Stimulated activated naive CD8-positive, alpha-beta T cell treated with anti-CD3 and anti-CD28 coated beads, Interleukin-15, Interleukin-2, amounts not matched to agents 100 ng/mL and 50 ng/mL, for 24 hours (primary cell): ENCODE measurements at regions not wholly inside any gene's neighbourhood (a gene's known extent, or its start where the extent isn't known, plus 50 kb on each side); places are given as distances from the start of the nearest gene placed in this dataset.

Experiments used
- H3K27ac Mint-ChIP-seq: one replicate; pipeline ENCODE4 v1.8.0; 2021; ENCODE audit warnings: mild to moderate bottlenecking, mixed read lengths
- H3K27me3 Mint-ChIP-seq: one replicate; pipeline ENCODE4 v1.8.0; 2021; ENCODE audit warnings: mixed read lengths
- H3K36me3 Mint-ChIP-seq: one replicate; pipeline ENCODE4 v1.8.0; 2021; ENCODE audit warnings: low read depth, mixed read lengths
- H3K4me1 Mint-ChIP-seq: one replicate; pipeline ENCODE4 v1.8.0; 2021; ENCODE audit warnings: low read depth, mixed read lengths
- H3K4me3 Mint-ChIP-seq: one replicate; pipeline ENCODE4 v1.8.0; 2021; ENCODE audit warnings: mild to moderate bottlenecking, mixed read lengths
- H3K9me3 Mint-ChIP-seq: one replicate; pipeline ENCODE4 v1.8.0; 2021; ENCODE audit warnings: mixed read lengths

DNA sequence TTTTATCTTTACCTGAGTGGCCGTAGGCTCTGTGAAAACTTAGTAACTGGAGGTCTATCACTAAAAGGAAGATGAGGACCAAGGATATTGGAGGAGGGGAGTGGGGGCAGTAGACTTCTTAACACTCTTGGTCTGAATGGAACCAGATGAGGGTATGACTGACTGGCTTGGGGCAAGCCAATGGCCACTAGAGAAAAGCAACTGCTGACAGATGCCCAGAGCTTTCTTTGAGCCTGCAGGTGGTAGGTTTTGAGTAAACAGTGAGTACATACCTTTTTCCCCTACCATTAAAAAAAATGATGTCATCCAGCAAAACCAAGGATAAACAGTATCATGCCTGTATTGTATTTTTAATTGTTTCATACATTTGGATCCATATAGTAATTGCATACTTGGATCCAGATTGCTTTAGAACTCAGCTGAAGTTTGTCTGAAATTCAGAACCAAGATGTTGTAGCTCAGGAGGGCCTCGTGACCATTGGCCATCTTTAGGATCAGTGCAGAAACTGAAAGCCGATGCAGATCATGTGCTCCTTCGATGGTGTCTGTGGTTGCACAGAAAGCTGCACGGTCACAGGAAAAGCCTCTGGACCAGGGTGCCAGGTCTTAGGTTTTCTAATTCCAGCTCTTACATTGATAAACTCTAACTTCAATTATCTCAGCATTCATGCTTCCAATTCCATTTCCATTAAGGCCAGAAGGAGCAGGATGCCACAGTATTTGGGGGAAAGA is 131.0 kb downstream of the PDGFRA start:
- no peak overlapping the region for H3K27ac Mint-ChIP-seq

DNA sequence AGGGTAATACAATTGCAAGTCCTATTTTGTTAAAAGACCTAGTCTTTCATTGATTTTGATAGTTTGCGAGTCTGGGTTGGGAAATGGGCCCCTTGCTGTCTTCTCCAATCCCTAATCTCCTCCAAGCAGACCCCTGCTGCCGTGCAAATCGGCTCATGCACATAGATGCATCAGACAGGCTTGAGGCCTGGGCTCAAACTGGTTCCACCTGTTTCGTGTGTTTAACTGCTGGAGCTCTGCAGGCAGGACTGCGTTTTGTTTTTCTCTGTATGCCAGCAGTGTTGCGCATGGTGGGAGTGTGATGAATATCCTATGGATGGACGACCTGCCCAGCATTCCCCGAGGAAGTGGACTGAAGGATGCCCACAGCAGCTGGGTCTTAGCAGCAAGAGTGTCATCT is 133.9 kb downstream of the PDGFRA start:
- no peak overlapping the region for H3K4me3 Mint-ChIP-seq
- H3K27ac Mint-ChIP-seq = no peak overlapping the region
- no peaks in the 10 kb centered on the region for H3K4me1 Mint-ChIP-seq
- no peaks in the 10 kb centered on the region for H3K36me3 Mint-ChIP-seq
- no peaks in the 10 kb centered on the region for H3K9me3 Mint-ChIP-seq
- peaks cover 4% of the 10 kb centered on the region for H3K27me3 Mint-ChIP-seq

More for the DNA sequence above, 131.0 kb downstream of the PDGFRA start:
- Mint-ChIP-seq H3K4me1 (no peaks in the 10 kb centered on the region), H3K4me3 (no peak overlapping the region), H3K9me3 (no peaks in the 10 kb centered on the region), H3K27me3 (peaks cover 2% of the 10 kb centered on the region), H3K36me3 (no peaks in the 10 kb centered on the region)

DNA sequence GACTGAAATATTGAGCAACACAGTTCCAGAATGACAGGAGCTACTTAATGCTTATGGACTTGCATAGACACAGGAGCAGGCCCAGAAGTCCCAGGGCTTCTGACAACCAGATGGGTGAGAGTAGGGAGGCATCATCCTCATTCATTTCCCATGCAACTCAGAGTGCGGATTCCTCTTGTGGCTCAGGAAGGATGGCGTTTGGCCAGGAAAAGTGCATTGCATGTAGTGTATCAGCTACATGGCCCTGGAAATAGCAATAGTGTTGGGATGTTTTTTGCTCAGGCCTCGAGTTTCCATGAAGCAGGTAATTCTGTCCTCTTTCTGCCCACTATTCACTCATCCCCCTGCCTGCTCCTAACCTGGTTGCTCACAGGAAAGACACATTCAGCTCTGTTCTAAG is 136.6 kb downstream of the PDGFRA start:
- Mint-ChIP-seq H3K9me3 (no peaks in the 10 kb centered on the region), H3K36me3 (no peaks in the 10 kb centered on the region), H3K27ac (no peak overlapping the region), H3K27me3 (peaks cover 11% of the 10 kb centered on the region), H3K4me3 (no peak overlapping the region), H3K4me1 (no peaks in the 10 kb centered on the region)

DNA sequence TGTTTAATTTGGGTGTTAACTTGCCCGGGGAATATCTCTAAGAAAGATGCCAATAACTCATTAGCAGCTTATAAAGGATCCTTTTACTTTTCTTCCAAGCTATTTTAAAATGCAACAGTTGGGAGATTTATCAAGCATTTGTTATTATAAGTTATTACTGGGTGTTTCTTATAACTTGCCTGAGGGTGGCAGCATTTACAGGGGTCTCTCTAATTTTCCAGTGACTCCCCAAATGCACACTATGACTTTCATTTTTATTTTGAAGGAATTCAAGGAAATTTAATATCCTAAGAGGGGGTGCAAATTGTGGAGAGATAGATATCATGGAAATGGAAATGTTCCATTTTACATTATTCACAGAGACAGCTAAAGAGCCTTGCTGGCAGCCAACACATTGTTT is 138.0 kb downstream of the PDGFRA start:
- Mint-ChIP-seq H3K4me3 (no peak overlapping the region), H3K4me1 (no peaks in the 10 kb centered on the region), H3K36me3 (no peaks in the 10 kb centered on the region), H3K27me3 (peaks cover 9% of the 10 kb centered on the region), H3K9me3 (peaks cover 2% of the 10 kb centered on the region), H3K27ac (no peak overlapping the region)

DNA sequence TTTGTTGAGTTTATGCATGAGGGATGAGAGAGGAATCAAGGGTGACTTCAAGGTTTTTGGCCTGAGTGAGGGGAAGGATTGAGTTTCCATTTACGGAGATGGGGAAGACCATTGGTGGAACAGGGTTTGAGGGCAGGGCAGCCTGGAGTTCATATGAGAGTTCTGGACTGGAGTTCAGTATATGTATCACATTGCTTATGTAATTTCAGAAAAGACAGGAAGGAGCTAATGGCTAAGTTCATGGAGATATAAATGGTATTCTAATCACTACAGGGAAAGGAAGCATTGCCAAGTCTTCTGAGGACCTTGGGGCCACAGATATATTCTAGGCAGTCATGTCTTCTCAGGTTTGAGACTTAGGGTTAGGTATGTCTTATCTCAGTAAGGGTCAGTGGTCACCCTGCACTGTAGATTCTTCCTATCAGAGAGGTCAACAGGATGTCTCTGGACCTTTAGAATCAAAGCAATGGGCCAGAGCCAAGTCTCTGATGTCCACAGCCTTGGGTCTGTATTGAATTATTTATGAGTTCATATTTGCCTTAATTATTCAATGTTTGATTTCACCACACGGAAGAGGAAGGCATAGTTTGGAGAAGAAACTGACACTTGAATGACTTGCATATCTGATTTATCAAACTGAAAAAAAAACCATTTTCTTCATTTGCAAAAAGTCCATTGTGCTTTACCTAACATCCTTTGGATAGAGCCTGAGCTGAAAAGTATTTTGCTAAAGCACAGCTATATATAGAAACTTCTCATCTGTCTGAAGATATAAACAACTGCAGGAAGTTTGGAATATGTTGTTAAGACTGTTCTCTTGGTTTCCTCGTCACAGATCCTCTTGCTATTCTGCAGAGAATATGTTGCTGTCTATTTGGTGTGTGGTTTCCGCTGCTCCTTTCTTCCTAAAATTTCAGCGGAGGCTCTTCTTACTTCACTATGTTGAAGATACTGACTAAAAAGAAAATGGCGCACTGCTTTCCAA is 139.5 kb downstream of the PDGFRA start:
- H3K4me1 Mint-ChIP-seq = no peaks in the 10 kb centered on the region
- H3K36me3 Mint-ChIP-seq = no peaks in the 10 kb centered on the region

DNA sequence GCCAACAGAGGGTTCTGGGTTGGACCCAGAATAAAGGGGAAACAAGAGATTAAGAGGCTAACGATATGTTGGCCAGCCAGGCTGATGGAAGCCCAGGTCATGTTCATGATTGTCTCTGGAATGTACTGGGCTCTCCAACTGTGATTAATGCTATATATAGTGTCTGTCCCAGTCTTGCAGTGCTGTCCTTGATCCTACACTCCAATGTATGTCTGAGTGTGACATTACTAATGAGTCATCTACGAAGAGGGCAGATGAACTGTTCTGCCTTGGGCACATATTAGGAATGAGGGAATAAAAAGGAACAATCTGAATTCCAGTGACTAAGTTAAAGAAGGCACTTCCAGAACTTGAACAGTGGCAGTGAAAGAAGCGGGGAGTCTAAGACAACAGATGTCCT is 142.1 kb downstream of the PDGFRA start:
- Mint-ChIP-seq H3K36me3 (no peaks in the 10 kb centered on the region), H3K27me3 (peaks cover 11% of the 10 kb centered on the region), H3K9me3 (peaks cover 4% of the 10 kb centered on the region), H3K27ac (no peak overlapping the region), H3K4me1 (no peaks in the 10 kb centered on the region), H3K4me3 (no peak overlapping the region)

More for the DNA sequence above, 139.5 kb downstream of the PDGFRA start:
- Mint-ChIP-seq H3K4me3 (no peak overlapping the region), H3K9me3 (peaks cover 4% of the 10 kb centered on the region), H3K27ac (no peak overlapping the region), H3K27me3 (peaks cover 11% of the 10 kb centered on the region)

DNA sequence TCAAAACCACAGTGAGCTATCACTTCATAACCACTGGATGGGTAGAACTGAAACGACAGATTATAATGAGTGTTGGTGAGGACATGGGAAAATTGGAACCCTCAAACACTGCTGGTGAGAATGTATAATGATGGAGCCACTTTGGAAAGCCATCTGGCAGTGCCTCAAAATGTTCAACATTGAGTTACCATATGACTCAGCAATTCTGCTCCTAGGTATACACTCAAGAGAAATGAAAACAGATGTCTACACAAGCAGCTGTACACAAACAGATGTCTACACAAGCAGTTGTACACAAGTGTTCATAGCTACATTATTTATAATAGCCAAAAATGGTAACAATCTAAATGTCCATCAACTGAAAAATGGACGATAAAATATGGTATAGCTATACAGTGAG is 143.9 kb downstream of the PDGFRA start:
- Mint-ChIP-seq H3K27ac (no peak overlapping the region), H3K4me3 (no peak overlapping the region), H3K9me3 (peaks cover 4% of the 10 kb centered on the region)

DNA sequence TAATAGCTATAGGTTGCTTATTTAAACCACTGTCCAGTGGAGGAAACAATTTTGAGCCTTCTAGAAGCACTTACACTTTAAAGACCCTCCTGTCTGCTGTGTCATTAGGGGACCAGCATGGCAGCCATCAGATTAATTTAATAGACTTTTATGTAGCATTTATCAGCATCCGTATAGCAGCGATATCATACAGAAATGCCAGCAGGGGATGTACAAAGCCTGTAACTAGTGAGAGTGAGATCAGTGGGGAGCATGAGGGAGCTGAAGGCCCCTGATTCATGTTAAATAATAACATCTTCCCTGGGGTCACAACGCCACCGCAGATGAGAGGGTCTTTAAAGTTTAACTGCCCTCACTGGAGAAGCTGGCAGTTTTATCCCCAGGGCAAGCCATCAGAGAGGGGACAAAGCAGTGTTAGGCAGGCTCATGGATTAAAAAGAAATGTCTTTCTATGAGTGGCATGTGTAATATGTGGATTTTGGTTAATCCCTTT is 144.7 kb downstream of the PDGFRA start:
- H3K27me3 Mint-ChIP-seq = peaks cover 7% of the 10 kb centered on the region
- peaks cover 4% of the 10 kb centered on the region for H3K9me3 Mint-ChIP-seq
- H3K4me3 Mint-ChIP-seq = no peak overlapping the region
- no peaks in the 10 kb centered on the region for H3K36me3 Mint-ChIP-seq
- H3K4me1 Mint-ChIP-seq = no peaks in the 10 kb centered on the region
- no peak overlapping the region for H3K27ac Mint-ChIP-seq

More for the DNA sequence above, 143.9 kb downstream of the PDGFRA start:
- Mint-ChIP-seq H3K4me1 (no peaks in the 10 kb centered on the region), H3K36me3 (no peaks in the 10 kb centered on the region), H3K27me3 (peaks cover 10% of the 10 kb centered on the region)

DNA sequence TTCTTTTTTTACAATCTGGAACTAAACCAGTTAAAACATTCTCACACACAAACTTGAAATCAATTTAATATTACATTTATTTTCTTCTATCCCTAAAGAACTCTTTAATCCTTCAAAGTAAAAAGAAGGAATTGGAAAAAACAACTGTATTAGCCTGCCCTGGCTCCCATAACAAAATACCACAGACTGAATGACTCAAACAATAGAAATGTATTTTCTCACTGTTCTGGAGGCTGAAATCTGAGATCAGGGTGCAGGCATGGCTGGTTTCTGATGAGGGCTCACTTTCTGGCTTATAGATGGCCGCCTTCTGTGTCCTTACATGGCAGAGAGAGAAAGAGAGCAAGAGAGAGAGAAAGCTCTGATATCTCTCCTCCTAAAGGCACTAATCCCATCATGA is 149.4 kb downstream of the PDGFRA start:
- Mint-ChIP-seq H3K27me3 (no peaks in the 10 kb centered on the region), H3K4me3 (no peak overlapping the region), H3K36me3 (no peaks in the 10 kb centered on the region), H3K4me1 (no peaks in the 10 kb centered on the region), H3K9me3 (no peaks in the 10 kb centered on the region), H3K27ac (no peak overlapping the region)

DNA sequence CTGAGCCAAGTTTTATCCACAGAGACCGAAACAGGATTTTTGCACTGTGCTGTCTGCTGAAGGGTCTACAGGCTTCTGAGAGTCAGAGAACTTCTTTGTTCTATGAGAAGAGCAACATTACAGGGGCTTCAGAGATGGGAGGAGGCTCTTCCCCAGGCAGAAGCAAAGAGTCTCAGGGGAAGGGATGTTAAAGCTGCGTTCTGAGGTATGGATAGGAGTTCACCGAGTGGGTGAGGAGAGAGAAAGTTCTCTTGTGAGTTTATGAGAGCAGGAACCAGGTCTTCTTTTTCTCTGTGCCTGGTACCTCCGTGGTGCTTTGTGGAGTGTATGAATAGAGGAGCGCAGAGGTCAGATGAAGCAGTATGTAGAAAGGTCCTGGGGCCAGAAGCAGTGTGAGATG is 155.1 kb downstream of the PDGFRA start:
- Mint-ChIP-seq H3K9me3 (peaks cover 4% of the 10 kb centered on the region), H3K27ac (no peak overlapping the region), H3K4me3 (no peak overlapping the region), H3K4me1 (no peaks in the 10 kb centered on the region), H3K36me3 (no peaks in the 10 kb centered on the region), H3K27me3 (no peaks in the 10 kb centered on the region)

DNA sequence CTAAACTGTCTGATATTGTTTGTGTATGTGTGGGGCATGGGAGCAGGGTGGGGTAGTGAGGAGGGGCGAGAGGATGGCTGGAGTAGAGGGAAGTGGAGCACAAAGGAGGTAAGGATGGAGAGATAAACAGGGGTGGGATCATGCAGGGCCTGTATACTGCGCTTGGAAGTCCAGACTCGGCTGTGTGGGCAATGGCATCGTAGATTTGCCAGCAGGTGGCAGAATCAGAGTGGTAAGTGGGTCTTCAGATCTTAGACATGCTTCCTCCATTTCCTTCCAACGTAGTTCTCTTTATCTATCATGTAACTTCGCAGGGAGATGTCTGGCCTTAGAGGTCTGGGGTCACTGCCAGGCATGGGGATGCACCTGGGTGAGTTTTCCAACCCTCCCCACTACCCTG is 155.5 kb downstream of the PDGFRA start:
- no peaks in the 10 kb centered on the region for H3K4me1 Mint-ChIP-seq
- H3K4me3 Mint-ChIP-seq = no peak overlapping the region
- H3K9me3 Mint-ChIP-seq = peaks cover 4% of the 10 kb centered on the region
- H3K27ac Mint-ChIP-seq = no peak overlapping the region
- H3K36me3 Mint-ChIP-seq = no peaks in the 10 kb centered on the region
- H3K27me3 Mint-ChIP-seq = no peaks in the 10 kb centered on the region

DNA sequence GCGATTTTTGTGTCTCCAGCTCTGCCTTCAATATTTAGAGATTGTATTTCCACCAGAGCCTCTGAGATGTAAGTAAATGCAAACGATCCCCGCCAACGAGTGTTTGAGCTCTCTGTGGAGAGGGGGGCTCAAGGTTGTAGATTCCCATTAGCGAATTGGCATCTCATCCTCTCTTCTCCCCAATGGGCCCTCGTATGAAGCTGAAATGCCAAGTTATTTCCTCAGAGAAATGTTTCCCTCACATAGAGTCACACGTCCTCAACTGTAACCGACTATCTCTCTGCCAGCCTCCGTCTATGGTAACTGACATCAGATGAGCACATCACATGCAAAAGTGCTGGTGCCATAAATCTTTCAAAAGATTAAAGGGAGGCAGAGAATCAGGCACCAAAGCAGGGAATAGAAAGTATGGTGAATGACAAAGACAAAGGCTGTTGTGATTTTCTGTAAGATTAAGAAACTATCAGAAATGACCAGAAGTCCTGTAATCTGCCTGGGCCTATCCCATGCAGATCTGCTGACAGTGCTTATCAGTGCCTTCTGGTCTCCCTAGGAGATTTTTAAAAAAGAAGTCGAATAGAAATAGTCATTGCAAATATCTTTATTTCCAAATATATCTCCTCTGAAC is 157.1 kb downstream of the PDGFRA start:
- Mint-ChIP-seq H3K36me3 (no peaks in the 10 kb centered on the region), H3K4me3 (no peak overlapping the region), H3K4me1 (no peaks in the 10 kb centered on the region), H3K27me3 (no peaks in the 10 kb centered on the region), H3K27ac (no peak overlapping the region), H3K9me3 (peaks cover 4% of the 10 kb centered on the region)

DNA sequence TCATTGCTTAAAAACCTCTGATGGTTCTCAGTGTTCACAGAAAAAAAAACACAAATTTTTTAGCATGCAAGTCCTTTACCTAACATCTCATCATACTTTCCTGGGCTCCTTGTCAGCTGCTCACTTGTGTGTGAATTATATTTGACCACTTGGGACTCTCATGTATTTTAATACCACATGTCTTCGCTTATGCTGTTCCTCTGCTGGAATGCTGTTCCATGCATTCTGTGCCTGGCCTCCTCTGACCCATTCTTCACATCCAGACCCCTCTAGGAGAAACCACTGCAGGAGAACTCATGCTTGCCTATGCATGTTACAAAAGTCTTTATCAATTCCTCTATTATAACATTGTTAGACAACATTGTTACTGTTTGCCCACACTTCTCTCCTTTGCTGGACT is 157.6 kb downstream of the PDGFRA start:
- Mint-ChIP-seq H3K4me1 (no peaks in the 10 kb centered on the region), H3K27me3 (no peaks in the 10 kb centered on the region), H3K36me3 (no peaks in the 10 kb centered on the region), H3K27ac (no peak overlapping the region), H3K4me3 (no peak overlapping the region), H3K9me3 (peaks cover 4% of the 10 kb centered on the region)

DNA sequence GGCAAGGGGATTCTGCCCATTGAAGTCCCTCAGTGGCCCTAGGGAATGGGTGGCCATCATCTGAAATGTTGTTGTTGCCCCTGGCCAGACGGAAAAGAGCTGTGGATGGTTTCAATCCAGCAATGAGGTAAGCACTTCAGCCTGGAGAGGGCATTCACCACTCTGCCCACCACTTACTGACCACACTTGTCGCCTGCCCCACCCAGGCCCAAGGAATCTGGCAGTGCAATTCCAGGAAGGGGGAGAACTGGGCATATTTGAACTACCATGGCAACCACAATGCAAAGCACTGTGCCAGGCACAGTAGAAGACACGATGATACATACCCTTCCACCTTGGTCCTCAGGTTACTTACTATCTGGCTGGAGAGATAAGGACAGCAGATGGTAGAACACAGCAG is 161.6 kb downstream of the PDGFRA start:
- H3K4me3 Mint-ChIP-seq = no peak overlapping the region
- no peak overlapping the region for H3K27ac Mint-ChIP-seq
- no peaks in the 10 kb centered on the region for H3K36me3 Mint-ChIP-seq
- peaks cover 4% of the 10 kb centered on the region for H3K9me3 Mint-ChIP-seq
- H3K27me3 Mint-ChIP-seq = no peaks in the 10 kb centered on the region
- H3K4me1 Mint-ChIP-seq = no peaks in the 10 kb centered on the region

DNA sequence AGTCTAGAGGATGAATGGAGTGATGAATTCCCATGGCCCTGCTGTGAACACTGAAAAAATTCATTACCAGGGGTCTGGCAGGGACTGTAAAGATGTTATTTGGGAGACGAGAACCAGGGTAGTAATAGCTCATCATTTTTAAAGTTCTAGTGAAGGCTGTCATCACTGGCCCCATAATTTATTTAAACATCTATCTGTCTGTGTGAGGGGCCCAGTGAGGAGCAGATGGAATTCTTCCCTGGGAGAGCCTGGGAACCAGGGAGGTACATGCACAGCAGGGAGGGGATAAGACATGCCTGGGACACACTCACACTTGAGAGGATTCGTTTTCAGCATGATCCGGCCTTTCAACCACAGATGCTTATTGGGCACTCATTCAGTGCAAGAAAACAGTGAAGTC is 162.0 kb downstream of the PDGFRA start:
- peaks cover 4% of the 10 kb centered on the region for H3K9me3 Mint-ChIP-seq
- no peak overlapping the region for H3K4me3 Mint-ChIP-seq
- H3K27ac Mint-ChIP-seq = no peak overlapping the region
- no peaks in the 10 kb centered on the region for H3K36me3 Mint-ChIP-seq
- H3K27me3 Mint-ChIP-seq = no peaks in the 10 kb centered on the region
- no peaks in the 10 kb centered on the region for H3K4me1 Mint-ChIP-seq
